Lower leg skin (tissue), 3 donors: ENCODE measurements at regions not wholly inside any gene's neighbourhood (a gene's known extent, or its start where the extent isn't known, plus 50 kb on each side); places are given as distances from the start of the nearest gene placed in this dataset.

ENCODE experiments used
- CTCF ChIP-seq, 3 donors: fragments of 450-650 bp; IDR thresholded peaks; one replicate each; pipeline ENCODE4 v1.5.1; 2016; ENCODE audit warnings: antibody characterized with exemption in 3 of 3, mild to moderate bottlenecking in 3 of 3, moderate library complexity in 2 of 3
- POLR2A ChIP-seq, 2 donors: fragments of 450-650 bp; IDR thresholded peaks; one replicate each; pipeline ENCODE4 v1.6.1; 2016 to 2017; ENCODE audit warnings: antibody characterized with exemption in 2 of 2, mild to moderate bottlenecking in 1 of 2, moderate library complexity in 1 of 2

GRCh38 chr3:94968519-94968918, 905.7 kb downstream of the NSUN3 start:
- TF ChIP-seq CTCF (IDR thresholded peaks at IDR 0.05) (no peak), POLR2A (IDR thresholded peaks at IDR 0.05) (no peak)
